GM21529 (cell line): ENCODE measurements at regions not wholly inside any gene's neighbourhood (a gene's known extent, or its start where the extent isn't known, plus 50 kb on each side); places are given as distances from the start of the nearest gene placed in this dataset.
"Not testable (repeated sequence)": the region's sequence is repeated elsewhere in the genome, so short reads cannot be mapped to it uniquely, and the experiment has no call there.

ENCODE experiments used
- ATAC-seq: cut with Tn5 transposase; IDR thresholded peaks from one replicate; pipeline ENCODE4 v1.9.1; 2021; ENCODE audit not compliant: unreplicated experiment

DNA sequence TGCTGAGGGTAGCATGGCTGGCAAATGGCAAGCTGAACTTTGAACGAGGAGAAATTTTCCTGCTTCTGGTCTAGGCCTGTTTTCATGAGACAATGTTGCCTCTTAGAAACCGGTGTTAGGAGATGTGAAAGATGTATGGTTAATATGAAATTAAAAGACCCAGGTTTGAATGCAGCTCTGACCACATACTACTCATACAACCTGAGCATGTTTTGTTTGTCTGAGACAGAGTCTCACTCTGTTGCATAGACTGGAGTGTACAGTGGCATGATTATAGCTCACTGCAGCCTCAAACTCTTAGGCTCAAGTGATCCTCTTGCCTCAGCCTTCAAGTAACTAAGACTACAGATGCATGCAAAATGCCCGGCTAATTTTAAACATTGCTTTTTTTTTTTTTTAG lies 193.4 kb upstream of the FZD8 start:
- no peak for ATAC-seq

DNA sequence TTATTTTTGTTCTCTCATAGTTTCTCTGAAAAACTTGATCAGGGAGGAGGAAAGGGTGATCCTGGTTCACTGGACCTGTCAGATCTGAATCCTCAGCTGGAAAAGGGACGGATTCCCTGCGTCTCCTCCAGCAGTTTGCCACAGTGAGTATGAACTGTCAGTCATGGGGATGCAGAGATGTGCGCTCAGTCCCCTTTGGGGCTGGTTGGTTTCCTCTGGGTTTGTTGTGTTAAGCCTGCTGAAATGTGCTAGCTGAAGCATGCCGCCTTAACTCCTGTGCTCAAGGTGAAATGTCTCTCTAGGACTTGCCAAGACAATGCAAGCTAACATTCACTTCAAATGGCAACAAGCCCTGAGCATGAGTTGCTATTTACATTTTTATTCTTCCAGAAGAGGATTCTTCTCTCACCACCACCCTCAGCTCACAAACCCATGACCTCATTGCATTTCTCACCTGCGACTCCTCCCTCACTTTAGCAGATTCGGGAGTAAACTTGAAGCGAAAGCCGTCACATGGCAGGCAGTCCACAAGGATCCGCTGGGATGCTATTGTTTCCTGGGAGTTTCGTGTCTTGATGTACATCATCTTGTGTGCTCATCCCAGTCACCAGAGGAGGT lies 192.9 kb upstream of the FZD8 start:
- ATAC-seq, result no peak

DNA sequence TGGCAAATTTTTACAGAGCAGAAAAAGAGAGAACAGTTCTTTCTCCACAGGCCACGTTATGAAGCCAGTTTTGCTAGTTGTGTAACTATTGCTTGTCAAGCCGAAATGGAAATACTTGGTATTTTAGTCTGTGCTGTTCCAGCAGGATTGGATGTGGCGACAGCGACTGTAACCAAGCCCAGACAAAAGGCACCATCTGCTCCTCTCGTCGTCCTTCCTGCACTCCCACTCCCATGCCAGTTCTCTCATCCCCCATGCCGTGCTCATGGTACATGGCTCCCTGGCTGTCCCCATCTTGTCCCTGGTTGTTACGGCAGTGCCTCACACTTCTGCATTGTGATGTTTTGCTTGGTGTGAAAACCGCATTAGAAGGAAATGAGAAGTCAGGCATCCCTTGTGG lies 185.7 kb upstream of the FZD8 start:
- no peak for ATAC-seq

DNA sequence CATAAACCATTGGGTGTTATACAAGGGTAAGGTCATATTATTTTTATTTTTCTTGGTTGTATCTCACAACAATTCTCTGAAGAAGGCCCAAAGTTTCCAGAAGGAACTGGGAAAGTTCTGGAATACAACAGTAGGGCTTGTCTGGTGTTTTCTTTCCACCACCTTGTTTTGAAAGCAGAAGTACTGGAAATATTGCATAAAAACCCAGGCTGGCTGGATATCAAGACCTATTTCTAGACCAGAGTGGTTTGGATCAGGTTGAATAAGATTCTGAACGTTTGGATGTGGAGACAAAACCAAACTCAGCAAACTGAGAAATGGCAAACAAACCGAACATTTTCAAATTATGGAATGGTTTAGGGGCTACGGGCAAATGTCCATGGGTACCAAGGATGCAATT lies 182.6 kb upstream of the FZD8 start:
- no peak for ATAC-seq

DNA sequence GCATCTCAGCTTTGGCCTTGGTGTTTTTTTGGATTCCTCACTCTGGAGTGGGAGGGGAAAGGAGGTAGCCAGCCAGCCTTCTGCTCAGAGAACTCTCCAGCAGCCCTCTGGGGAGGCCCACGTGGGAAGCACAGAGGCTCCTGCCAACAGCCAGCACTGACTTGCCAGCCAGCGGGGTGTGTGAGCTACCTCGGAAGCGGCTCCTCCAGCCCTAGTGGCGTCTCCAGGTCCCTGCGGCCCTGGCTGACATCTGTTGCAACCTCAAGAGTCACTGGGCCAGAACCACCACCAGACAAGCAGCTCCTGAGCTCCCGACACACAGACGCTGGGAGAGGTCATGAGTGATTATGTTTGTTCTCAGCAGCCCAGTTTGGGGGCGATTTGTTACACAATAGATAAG lies 180.2 kb upstream of the FZD8 start:
- no peak for ATAC-seq

DNA sequence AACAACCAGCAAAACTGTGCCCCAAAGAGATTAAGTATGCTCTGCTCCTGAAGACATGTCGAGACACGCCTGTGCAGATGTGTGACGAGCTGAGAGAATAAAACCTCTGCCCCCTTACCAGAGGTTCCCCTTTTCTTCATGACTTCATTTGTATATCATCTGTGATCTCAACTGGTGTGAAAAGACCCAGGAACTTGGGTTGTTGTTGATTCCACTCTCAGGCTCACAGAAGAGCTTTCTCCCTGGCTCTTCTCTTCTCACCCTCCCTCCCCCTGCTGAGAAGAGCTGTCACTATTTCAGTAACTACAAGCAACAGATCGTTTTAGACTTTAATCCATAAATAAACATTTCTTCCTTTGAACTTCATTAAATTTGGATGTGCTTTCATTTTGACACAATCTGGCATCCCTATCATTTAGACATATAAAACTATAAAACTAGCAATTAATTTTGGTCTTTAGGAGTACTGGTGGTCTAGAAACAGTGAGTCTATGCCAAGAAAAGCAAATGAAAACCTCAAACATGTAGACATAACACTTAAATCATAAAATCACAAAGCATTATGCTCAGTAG lies 179.3 kb upstream of the FZD8 start:
- ATAC-seq, result no peak

DNA sequence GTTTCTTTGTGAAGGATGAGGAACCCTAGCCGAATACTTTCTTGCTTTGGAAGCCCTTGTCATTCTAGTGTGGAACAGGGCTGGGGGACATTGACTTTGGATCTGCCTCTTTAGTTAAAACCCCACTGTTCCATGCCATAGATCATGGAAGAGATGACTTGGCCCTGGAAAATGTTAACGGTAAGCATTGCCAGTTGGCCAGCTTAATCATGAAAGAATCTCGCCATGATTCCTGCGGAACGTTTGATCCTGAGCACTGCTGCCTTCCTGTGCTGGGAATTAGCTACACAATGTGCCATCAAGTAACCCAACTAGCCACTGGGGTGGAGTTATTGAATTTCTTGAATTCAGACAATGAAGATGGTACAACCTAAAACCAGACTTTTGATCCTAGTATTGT lies 177.6 kb upstream of the FZD8 start:
- no peak for ATAC-seq

DNA sequence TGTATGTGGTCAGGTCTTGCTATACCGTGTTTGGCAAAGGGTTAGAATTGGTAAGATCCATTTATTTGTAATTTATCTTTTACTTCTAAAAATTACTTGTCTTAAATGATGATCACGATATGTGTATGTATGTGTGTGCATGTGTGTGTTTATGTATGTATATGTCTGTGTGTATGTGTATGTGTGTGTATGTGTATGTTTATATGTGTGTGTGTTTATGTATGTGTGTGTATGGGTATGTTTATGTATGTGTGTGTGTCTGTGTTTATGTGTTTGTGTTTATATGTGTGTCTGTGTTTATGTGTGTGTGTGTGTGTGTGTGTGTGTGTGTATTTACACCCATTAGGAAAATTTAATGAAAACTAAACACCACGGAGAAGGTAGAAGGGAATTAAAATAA lies 176.9 kb upstream of the FZD8 start:
- ATAC-seq, result no peak

DNA sequence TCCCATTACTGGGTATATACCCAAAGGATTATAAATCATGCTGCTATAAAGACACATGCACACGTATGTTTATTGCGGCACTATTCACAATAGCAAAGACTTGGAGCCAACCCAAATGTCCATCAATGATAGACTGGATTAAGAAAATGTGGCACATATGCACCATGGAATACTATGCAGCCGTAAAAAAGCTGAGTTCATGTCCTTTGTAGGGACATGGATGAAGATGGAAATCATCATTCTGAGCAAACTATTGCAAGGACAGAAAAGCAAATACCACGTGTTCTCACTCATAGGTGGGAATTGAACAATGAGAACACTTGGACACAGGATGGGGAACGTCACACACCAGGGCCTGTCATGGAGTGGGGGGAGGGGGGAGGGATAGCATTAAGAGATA lies 175.0 kb upstream of the FZD8 start:
- ATAC-seq, result not testable (repeated sequence)

DNA sequence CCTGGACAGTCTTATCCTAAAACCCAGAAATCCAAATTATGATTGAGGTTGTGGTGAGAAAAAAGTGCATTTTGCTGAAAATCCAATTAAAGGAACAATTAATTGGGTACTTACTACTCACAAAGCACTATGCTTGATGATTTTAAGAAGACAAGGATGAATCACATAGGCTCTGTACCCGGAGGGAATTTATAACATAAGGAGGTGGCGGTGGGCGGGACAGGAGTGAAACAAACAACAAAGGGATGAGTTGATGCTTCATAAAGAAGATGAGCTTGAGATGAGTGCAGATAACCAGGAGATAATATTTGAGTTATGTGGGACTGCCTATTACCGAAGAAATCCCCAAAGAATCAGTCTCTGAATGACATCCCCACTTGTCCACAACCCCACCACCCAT lies 171.1 kb upstream of the FZD8 start:
- ATAC-seq, result no peak

DNA sequence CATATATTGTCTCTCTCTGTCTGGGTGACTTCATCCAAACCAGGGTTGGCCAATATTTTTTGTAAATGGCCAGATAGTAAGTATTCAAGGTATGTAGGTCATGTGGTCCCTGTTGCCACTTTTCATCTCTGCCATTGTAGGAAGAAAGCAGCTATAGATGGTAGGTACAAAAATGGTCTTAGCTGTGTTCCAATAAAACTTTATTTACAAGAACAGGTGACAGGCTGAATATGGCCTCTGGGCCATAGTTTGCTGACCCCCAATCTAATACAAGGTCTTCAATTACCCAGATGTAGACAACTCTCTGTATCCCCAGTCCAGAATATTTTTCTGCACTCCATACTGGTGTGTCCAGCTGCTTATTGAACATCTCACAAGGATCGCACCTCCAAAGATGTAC lies 166.2 kb upstream of the FZD8 start:
- ATAC-seq, result no peak

DNA sequence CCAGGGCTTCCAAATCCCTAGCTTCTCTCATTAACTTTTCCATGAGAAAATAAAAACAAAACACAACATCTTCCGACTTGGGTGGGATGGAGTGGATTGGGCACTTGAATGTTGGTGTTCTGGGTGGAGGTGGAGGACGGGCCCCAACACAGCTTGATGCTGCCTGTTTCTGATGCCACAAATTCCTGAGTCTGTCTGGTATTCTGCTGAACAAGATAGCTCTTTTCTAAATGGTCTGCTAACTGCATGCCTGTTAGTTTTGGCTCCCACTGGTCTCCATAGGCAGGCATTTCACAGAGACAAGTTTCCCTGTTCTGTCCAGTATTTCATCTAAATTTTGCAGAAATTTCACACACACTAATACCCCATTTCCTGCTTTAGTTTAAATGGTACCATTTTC lies 160.9 kb upstream of the FZD8 start:
- no peak for ATAC-seq

DNA sequence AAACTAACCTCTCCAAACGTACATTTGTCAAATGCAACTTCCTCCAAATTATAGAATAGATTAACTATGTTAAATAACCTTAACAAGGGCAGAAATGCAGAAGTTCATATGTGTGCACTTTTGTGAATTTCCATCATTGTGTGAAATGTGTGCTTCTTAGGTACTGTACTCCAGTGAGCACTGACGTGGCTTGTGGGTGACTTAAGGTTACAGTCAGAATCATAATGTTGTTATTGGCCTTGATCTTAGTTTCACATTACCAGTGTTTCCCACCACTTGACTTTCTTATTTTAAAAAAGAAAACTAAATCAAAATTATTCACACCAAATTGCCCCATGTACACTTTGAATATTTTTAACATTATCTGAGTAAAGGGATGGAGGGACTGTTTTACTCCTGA lies 155.1 kb upstream of the FZD8 start:
- no peak for ATAC-seq

DNA sequence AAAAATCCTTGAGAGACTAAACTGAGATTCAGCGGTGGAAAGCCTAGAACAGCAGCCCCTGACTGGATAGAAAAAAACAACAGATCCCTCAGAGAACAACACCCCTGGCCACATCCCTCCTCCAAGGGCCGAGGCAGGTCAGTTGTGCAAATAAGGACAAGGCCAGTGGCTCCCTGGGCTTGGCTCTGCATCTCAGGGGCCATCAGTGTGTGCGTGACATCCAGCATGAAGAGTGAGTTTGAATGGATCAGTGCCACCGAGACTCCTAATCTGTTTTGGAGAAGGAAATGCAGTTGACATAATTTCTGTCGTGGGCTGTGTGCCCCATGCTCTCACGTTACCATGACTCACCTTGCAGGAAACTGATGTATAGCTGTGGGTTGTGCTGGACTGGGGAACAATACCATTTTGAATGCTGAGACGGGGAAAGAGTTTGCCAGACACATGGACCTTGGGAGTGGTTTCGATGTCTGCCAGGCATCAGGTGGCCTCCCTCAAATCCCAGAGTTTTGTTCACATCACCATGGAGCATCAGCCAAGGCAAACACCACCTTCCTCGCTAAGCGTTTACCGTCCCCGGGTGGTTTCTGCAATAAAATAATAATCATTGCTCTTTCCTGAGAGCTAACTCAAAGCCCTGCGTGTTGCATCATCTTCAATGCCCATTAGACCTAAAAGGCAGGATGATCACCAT lies 153.2 kb upstream of the FZD8 start:
- no peak for ATAC-seq

DNA sequence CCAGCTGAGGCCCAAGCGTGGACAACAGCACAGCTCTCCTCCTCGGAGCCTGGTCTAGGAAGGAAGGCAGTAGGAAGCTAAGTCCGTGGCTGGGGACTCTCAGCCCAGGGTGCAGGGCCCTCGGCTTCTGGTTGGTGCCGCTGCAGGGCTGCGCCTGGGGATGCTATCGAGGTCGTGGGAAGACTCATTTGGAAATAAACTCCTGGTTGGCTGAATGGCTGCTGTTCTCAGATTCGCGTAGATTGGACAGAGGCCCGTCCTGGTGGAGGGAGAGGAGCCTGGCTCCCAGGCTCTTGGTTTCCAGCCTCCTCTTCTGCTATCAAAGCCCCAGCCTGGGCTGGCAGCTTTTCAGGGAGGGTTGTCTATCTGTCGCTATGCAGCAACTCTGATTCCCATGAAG lies 152.6 kb upstream of the FZD8 start:
- ATAC-seq, result no peak

DNA sequence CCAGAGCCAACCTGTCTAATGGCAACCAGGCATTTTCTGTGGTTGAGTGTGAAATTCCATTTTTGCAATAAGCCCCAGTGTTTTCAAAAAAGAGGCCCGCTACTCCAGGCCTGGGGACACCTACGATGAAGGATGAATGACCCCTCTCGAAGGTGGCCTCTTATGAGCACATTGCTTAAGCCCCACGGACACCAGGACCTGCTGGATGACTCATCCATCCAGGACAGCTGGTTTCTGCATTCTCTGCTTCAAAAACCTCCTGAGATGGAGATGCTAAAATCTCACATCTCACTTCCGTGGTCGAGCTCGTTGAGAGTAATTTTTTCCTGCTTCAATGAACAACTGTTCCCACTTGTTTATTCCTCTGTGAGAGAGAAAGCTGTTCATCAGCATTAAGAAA lies 150.2 kb upstream of the FZD8 start:
- no peak for ATAC-seq

DNA sequence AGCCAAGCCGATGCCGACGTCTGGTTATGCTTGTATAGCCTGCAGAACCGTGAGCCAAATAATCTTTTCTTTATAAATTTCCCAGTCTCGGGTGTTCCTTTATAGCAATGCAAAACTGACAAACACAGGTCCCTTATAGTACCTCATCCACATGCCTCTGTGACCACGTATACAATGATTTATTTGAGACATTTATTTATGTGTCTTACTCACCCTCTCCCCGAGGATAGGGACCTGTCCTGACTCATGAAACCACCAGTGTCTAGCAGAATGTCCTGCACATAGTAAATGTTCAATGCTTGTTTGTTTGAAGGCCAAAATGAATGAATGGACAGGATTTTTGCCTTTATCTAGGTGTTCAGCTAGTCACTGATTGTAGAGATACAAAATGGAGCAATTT lies 147.9 kb upstream of the FZD8 start:
- ATAC-seq, result no peak

DNA sequence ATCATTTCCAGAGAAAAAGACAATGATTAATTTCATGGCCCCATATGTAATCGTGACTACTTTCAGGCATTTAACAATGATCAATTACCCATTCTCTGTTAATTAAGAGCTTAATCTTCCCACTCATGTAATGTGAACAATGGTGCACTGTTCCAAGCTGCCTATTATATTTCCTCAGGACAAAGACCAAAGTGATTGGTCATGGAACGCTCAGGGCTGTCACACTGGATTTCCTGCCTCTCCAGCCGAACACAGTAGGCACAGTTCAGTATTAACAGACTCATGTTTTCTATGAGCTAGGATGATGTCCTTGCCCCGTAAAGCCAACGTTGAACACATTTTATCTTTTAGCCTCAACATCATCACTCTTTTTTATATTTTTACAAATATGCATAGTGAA lies 142.7 kb upstream of the FZD8 start:
- ATAC-seq, result no peak

DNA sequence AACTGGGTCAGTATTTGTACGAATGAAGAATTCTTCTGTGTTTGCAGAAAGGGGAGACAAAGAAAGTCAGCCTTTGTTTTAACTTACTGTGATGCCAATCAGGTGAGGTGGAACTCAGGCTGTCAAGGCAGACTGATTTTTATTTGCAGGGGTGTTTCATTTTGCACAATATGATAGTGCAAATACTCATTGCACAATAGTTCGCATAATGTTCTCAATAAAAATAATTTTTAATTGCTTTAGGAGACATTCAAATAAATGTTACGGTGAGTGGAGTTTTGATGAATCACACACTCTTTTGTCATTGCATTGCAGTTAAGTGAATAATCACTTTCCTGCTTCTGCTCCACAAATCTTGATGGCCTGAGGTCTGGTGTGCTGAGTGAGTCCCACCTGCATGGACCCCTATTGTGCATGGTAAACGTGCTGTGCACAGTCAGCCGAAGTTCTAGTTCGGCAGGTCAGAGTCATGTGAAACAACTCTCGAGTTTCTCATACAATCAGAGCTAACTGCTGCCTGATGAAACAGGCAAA lies 141.3 kb upstream of the FZD8 start:
- no peak for ATAC-seq

DNA sequence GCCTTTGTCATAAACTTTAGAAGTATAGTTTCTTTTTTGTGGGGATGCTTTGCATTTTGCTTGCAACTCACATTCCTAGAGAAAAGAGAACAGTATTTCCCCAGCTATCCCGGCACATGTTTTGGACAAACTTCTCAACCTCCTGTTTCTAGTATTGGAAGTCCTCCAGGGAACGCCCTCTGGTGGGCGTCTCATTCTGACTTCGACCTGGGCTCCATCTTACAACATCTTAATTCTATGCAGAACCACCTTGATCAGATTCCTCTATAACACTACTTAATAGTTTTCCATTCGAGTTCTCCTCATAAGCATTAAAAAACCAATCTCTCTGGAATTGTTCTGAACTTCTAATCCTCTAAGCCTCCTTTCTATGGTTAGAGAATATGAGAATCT lies 139.5 kb upstream of the FZD8 start:
- ATAC-seq, result no peak

DNA sequence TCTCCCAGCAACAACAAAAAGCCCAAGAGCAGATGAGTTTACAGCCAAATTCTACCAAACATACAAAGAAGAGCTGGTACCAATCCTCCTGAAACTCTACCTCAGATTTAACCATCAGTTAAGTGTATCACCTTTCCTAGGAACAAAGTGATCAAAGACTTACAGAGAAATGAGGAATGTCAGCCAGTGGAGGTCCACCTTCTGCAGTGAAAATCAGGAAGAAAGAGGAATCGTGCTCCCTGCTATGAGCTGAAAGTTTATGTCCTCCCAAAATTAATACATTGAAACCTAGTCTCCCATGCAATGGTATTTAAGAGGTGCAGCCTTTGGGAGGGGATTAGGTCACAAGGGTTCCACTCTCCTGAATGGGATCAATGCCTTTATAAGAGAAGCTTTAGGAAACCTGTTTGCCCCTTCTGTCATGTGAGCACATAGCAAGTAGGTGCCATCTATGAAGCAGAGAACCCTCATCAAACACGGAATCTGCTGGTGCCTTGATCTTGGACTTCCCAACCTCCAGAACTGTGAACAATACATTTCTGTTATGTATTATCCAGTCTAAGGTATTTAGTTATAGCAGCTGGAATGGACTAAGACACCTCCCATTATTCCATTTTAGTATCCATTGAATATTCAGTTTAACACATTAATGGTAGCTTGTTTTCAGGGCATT lies 139.0 kb upstream of the FZD8 start:
- no peak for ATAC-seq

DNA sequence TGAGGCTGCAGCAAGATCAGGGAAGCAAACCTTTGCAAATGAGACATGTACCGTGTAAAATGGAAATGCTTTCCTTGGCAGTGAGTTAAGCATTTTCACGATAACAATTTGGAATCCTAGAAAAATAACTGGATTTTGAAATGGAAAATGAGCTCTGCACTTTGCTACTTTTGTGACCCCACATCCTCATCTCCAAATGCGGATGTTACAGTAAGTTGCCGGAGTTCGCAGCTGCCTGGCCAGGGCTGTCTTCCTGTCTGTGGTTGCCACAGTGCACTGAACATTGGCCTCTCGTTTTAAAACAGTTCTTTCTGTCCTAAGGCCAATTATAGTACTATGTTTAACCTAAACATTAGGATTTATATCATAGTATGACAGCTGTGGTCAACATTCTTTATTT lies 136.2 kb upstream of the FZD8 start:
- no peak for ATAC-seq
